Stimulated activated CD8-positive, alpha-beta memory T cell treated with anti-CD3 and anti-CD28 coated beads, Interleukin-12 subunit alpha, Interleukin-12 subunit beta, amount 100 ng/mL, for 24 hours (primary cell): ENCODE measurements at regions not wholly inside any gene's neighbourhood (a gene's known extent, or its start where the extent isn't known, plus 50 kb on each side); places are given as distances from the start of the nearest gene placed in this dataset.

Experiments
- DNase-seq: peaks from one replicate; pipeline ENCODE4 v3.0.0-alpha.2; 2020; ENCODE audit errors: extremely low read depth

DNA sequence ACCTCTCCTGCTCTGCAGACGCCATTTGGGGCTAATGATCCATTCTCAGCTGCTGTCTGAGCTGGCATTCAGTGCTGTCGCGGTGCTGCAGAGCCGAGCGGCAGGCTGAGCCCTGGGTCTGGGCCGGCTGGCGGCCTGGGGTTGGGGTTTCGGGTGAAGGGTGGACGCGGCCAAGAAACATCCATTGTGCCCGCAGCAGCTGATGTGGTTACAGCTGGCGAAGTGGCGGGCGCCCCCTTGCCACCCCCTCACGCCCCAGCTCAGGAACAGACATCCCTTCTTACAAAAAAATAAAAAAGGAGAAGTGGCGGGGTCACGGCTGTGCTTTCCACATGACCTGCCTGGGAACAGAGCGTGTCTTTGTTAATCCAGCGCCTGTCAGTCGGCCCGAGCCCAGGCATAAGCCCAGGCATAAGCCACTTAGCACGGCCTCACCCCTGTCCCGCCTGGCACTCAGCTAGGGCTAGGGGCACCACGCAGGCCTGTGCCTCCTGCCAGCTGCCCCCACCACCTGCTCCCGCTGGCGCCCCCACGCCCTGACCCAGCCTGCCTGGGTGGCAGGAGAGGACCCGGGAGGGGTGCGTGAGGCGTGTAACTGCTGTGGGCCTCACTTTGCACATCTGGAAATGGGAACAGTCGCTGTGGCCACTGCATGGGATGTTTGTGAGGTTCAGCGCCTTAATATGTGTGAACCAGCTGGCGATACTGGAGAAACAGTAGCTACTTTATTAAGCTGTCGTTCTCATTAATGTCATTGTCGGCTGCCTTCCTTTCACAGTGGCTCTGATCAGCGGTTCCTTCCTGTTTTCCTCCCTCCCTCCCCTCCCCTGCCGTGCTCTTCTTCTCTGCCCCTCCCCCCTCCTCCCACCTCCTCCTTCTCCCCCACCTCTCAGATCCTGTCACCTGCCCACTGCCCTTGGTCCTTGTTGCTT is 197.7 kb upstream of the CIBAR2 start:
- DNase-seq: no peak

GRCh38 chr16:85310868-85311585 is 198.8 kb upstream of the CIBAR2 start:
- no peak for DNase-seq

DNA sequence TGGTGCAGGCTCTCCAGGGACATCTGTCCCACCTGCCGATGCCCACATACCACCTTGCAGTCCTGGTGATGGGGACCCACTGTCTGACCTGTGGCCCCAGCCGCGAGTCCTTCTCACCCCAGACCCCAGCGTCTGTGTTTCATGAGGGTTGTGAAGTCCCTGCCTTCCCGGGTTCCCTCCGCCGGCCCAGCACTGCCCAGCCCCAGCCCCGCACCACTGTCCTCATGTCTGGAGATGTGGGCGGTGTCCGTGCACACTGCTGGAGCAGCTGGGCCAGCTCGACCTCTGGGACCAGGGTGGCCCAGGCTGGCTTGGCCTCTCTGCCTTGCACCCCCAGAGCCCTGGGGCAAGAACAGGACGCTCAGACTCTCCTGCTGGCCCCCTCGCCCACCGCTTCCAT is 199.5 kb upstream of the CIBAR2 start:
- DNase-seq: no peak

GRCh38 chr16:85312174-85312573 is 199.9 kb upstream of the CIBAR2 start:
- DNase-seq: no peak

DNA sequence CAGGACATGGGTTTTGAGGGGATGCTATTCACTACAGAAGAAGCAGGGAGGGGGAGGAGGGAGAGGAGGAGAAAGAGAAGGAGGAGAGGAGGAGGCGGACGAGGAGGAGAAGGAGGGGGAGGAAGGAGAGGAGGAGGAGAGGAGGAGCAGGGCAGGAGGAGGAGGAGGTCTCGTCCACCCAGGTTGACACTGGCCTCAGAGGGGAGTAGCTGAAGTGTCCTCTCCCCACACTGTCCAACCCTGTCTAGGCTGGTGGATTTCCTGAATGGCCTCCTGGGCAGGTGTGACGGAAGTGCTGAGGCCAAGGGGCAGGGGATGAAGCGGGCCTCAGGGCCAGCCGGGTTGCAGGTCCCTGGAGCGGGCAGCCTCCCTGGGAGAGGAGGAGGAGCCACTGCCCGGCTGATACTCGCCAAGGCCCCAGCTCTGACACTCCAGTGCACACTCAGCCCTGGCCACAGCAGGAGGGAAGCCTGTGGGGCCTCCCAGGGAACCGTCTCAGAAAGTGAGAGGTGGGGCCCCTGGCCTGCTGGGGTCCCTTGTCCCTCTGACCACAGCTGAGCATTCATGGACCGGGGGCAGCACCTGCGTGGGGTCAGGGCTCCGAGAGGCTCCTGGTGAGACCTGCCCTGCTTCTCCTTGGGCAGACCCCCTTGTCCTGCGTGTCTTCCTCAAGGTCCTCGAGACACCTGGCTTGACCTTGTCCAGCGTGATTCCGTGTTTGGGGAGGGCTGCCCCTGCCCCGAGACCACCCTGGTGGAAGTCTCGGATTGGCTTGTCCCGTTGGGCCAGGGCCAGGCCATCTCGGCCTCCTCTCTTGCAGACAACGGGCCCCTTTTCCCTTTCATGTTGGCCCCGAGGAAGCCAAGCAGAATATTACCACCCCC is 200.6 kb upstream of the CIBAR2 start:
- DNase-seq: no peak

DNA sequence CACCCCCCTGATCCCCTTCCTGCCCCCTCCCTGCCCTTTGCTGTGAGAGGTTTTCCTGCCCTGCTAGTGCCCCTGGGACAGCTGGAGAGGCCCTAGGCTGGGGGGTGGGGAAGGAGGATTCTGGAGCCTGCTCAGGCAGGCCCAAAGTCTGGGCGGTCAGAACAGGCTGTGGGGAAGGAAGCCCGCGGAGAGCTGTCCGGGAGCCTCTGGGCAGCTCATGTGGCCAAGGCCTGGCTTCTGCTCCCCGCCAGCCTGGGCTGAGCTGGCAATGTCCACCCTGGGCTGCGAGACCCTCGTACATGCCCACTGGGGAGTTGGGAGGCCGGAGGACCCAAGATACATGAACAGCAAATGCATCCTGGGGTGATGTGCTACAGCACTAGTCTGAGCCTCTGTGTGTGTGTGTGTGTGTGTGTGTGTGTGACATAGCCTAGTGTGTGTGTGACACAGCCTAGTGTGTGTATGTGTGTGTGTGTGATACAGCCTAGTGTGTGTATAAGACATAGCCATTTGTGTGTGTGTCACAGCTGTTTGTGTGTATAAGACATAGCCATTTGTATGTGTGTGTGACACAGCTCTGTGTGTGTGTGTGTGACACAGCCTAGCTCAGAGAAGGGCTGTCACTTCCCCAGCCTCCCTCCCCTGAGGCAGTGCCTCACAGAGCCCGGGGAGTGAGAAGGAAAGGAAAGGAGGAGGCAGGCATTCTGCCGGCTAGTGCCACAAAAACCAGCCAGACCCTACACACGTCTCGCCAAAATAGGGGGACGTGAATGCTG is 201.4 kb upstream of the CIBAR2 start:
- DNase-seq: no peak

- no peak for DNase-seq
Measured at GRCh38 chr16:85314512-85314971, 202.3 kb upstream of the CIBAR2 start.

- no peak for DNase-seq
Measured at GRCh38 chr16:85315866-85316265, 203.6 kb upstream of the CIBAR2 start.

- no peak for DNase-seq
Measured at GRCh38 chr16:85316321-85316919, 204.1 kb upstream of the CIBAR2 start.

- no peak for DNase-seq
Measured at GRCh38 chr16:85316944-85317343, 204.7 kb upstream of the CIBAR2 start.

DNA sequence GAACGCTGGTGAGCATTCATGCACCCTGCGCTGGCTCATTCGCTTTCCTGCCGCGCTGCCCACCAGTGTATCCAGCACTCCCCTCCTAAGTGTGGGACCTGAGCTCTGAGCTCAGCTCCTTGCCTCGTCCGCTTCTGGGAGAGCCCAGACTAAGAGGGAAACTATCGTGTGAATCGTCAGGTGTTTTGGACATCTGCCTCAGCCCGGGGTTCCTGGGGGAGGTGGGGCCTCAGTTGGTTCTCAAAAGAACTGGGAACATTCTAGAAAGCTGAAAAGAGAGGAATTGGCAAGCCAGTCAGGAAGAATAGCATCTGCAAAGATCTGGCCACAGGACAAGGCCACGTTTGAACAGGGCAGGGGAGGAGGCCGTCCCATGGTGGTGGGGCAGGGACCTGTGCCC is 205.4 kb upstream of the CIBAR2 start:
- DNase-seq: no peak

- no peak for DNase-seq
Measured at GRCh38 chr16:85319208-85319983, 207.1 kb upstream of the CIBAR2 start.

DNA sequence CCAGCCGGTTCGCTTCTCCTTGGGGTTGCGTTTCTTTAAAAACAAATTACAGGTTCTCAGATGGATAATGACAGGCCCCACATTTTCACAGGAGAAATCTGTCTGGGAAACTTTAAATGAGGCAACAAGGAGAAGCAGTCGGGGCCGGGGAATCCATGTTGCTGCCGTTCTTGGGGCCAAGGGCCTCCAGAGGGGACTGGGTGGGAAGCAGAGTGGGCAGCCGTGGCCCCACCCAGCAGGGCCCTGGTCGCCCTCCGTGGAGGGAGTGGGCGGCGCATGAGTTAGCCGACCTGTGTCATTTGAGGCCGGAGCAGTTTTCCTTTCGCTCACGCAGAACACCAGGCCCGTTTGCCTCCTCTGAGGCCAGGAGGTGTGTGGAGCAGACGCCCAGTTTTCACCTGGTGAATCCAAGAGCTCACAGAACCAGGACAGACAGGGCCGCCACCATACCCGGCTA is 207.7 kb upstream of the CIBAR2 start:
- no peak for DNase-seq

GRCh38 chr16:85320677-85321385 is 208.6 kb upstream of the CIBAR2 start:
- DNase-seq: no peak

DNA sequence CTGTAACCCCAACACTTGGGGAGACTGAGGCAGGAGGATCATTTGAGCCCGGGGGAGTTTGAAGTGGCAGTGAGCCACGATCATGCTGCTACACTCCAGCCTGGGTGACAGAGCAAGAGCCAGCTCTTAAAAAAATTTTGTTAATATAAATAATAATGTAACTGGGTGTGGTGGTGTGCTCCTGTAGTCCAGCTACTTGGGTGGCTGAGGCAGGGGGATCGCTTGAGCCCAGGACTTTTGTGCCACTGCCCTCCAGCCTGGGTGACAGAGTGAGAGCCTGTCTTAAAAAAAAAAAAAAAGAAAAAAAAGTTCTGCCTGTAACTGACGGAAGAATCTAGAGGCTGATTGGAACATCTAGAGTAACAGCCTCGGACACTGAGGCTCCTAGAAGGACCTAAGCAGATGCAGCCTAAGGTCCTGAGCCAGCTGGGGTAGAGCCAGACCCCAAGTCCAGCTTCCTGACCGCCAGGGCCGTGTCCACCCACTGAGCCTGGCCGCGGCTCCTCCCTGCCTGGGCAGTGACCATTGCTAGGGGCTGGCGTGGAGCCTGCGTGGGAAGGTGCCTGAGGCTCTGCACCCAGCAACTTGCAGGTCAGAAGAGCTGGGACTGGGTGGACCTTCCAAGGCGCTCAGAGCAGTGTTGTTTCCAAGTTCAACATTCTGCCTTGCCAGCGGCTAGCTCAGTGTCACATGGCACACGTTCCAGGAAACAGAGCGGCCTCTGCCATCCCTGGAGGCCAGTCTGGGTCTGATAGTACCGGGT is 209.4 kb upstream of the CIBAR2 start:
- DNase-seq: no peak

GRCh38 chr16:85323230-85323960 is 211.1 kb upstream of the CIBAR2 start:
- DNase-seq: no peak

DNA sequence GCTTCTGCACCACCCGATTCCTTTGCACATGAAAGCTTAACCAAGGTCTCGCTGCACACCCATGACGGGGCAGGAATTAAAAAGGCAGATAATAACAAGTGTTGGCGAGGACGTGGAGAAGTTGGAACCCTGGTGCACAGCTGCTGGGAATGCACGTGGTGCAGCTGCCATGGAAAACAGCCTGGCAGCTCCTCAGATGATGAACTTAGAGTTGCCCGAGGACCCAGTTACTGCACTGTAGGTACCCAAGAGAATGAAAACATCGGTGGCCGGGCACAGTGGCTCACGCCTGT is 211.6 kb upstream of the CIBAR2 start:
- DNase-seq: no peak

- DNase-seq: no peak
Measured at GRCh38 chr16:85324488-85324887, 212.2 kb upstream of the CIBAR2 start.
